Prostate gland (tissue), 2 donors: ENCODE measurements at regions not wholly inside any gene's neighbourhood (a gene's known extent, or its start where the extent isn't known, plus 50 kb on each side); places are given as distances from the start of the nearest gene placed in this dataset.

Experiments used
- POLR2A ChIP-seq: fragments of 450-650 bp; IDR thresholded peaks from one replicate; pipeline ENCODE4 v1.6.1; 2016; ENCODE audit warnings: antibody characterized with exemption, mild to moderate bottlenecking
- TF ChIP-seq, protein P1 (sequence below), 4 experiments: fragments of 200-600 bp in 2 of 4; fragments of 450-650 bp in 2 of 4; sonication (generic) in 2 of 4; IDR thresholded peaks; 1 replicate in 3 of 4; 2 replicates in 1 of 4; pipeline ENCODE4 v1.5.1; 2016 to 2019; ENCODE audit warnings: antibody characterized with exemption in 4 of 4, mild to moderate bottlenecking in 2 of 4, moderate library complexity in 2 of 4

DNA sequence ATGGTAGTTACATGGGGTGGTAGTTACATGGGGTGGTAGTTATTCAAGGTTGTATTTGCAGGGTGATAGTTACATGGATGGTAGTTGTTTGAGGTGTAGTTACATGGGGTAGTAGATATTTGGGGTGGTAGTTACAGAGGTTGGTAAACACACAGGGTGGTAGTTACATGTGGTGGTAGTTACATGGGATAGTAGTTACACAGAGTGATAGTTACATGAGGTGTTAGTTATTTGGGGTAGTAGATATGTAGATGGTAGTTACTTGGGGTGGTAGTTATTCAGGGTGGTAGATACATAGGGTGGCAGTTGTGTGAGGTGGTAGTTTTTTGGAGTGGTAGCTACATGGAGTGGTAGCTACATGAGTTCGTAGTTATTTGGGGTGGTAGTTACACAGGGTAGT is 221.3 kb upstream of the CST7 start:
- TF ChIP-seq, protein P1, sequence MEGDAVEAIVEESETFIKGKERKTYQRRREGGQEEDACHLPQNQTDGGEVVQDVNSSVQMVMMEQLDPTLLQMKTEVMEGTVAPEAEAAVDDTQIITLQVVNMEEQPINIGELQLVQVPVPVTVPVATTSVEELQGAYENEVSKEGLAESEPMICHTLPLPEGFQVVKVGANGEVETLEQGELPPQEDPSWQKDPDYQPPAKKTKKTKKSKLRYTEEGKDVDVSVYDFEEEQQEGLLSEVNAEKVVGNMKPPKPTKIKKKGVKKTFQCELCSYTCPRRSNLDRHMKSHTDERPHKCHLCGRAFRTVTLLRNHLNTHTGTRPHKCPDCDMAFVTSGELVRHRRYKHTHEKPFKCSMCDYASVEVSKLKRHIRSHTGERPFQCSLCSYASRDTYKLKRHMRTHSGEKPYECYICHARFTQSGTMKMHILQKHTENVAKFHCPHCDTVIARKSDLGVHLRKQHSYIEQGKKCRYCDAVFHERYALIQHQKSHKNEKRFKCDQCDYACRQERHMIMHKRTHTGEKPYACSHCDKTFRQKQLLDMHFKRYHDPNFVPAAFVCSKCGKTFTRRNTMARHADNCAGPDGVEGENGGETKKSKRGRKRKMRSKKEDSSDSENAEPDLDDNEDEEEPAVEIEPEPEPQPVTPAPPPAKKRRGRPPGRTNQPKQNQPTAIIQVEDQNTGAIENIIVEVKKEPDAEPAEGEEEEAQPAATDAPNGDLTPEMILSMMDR (IDR thresholded peaks at IDR 0.05), result no peak
- no peak for TF ChIP-seq POLR2A
